SK-N-SH treated with all-trans-retinoic acid at 6 μM for 48 hours (cell line): ENCODE measurements at regions not wholly inside any gene's neighbourhood (a gene's known extent, or its start where the extent isn't known, plus 50 kb on each side); places are given as distances from the start of the nearest gene placed in this dataset.

Experiments
- ATAC-seq: fragments of 200-7000 bp; cut with Tn5 transposase; 3 replicates; pipeline ENCODE4 v1.9.1; 2020; ENCODE audit warnings: mild to moderate bottlenecking, moderate library complexity
- ARNTL ChIP-seq: fragments of 450-650 bp; formaldehyde crosslinking; IDR thresholded peaks from 2 replicates; pipeline ENCODE4 v1.5.0; 2020; ENCODE audit warnings: low read depth, mild to moderate bottlenecking, moderate library complexity, borderline replicate concordance
- ESRRG ChIP-seq: fragments of 250-450 bp; sonication (Bioruptor Pico); IDR thresholded peaks from 2 replicates; pipeline ENCODE4 v1.6.1; 2021; ENCODE audit warnings: mild to moderate bottlenecking
- GLIS3 ChIP-seq: fragments of 250-450 bp; sonication (Bioruptor Pico); IDR thresholded peaks from 2 replicates; pipeline ENCODE4 v1.5.0; 2020; ENCODE audit warnings: mild to moderate bottlenecking, moderate library complexity
- PPARA ChIP-seq: fragments of 250-450 bp; sonication (Bioruptor Pico); IDR thresholded peaks from 2 replicates; pipeline ENCODE4 v1.5.0; 2020; ENCODE audit warnings: mild to moderate bottlenecking, borderline replicate concordance
- RARB ChIP-seq: fragments of 250-450 bp; sonication (Bioruptor Pico); IDR thresholded peaks from 2 replicates; pipeline ENCODE4 v1.8.0; 2021; ENCODE audit warnings: mild to moderate bottlenecking, moderate library complexity
- SNAI2 ChIP-seq: fragments of 250-450 bp; sonication (Bioruptor Pico); IDR thresholded peaks from 2 replicates; pipeline ENCODE4 v1.5.0; 2020; ENCODE audit warnings: mild to moderate bottlenecking, moderate library complexity
- TOX ChIP-seq: fragments of 250-450 bp; sonication (Bioruptor Pico); IDR thresholded peaks from 2 replicates; pipeline ENCODE4 v1.8.0; 2021; ENCODE audit warnings: mild to moderate bottlenecking, moderate library complexity, borderline replicate concordance
- ZC3H10 ChIP-seq: fragments of 250-450 bp; sonication (Bioruptor Pico); IDR thresholded peaks from 2 replicates; pipeline ENCODE4 v1.5.1; 2021; ENCODE audit warnings: mild to moderate bottlenecking, moderate library complexity
- ZFP3 ChIP-seq: fragments of 250-450 bp; sonication (Bioruptor Pico); IDR thresholded peaks from 2 replicates; pipeline ENCODE4 v1.5.0; 2020; ENCODE audit warnings: mild to moderate bottlenecking, moderate library complexity
- ZFP30 ChIP-seq: fragments of 450-650 bp; formaldehyde crosslinking; IDR thresholded peaks from 2 replicates; pipeline ENCODE4 v1.5.0; 2022; ENCODE audit warnings: mild to moderate bottlenecking, moderate library complexity
- ZNF565 ChIP-seq: fragments of 450-650 bp; formaldehyde crosslinking; conservative IDR thresholded peaks from 2 replicates; pipeline ENCODE4 v1.5.0; 2020; ENCODE audit warnings: low read depth, mild to moderate bottlenecking, moderate library complexity
- ZNF70 ChIP-seq: fragments of 450-650 bp; formaldehyde crosslinking; IDR thresholded peaks from 2 replicates; pipeline ENCODE4 v1.5.0; 2020; ENCODE audit warnings: mild to moderate bottlenecking, moderate library complexity
- ZNF8 ChIP-seq: fragments of 450-650 bp; formaldehyde crosslinking; IDR thresholded peaks from 2 replicates; pipeline ENCODE4 v1.5.0; 2020; ENCODE audit warnings: mild to moderate bottlenecking, moderate library complexity
- TF ChIP-seq, protein P1 (sequence below): fragments of 250-450 bp; sonication (Bioruptor Pico); IDR thresholded peaks from 2 replicates; pipeline ENCODE4 v1.5.1; 2021; ENCODE audit warnings: mild to moderate bottlenecking, moderate library complexity
- TF ChIP-seq, protein P2 (sequence below): fragments of 250-450 bp; sonication (Bioruptor Pico); IDR thresholded peaks from 2 replicates; pipeline ENCODE4 v1.5.1; 2020; ENCODE audit warnings: low read depth, mild to moderate bottlenecking, moderate library complexity
- TF ChIP-seq, protein P3 (sequence below): fragments of 250-450 bp; sonication (Bioruptor Pico); IDR thresholded peaks from 2 replicates; pipeline ENCODE4 v1.5.0; 2020; ENCODE audit warnings: mild to moderate bottlenecking, moderate library complexity
- TF ChIP-seq, protein P4 (sequence below): fragments of 250-450 bp; sonication (Bioruptor Pico); IDR thresholded peaks from 2 replicates; pipeline ENCODE4 v1.8.0; 2020; ENCODE audit warnings: mild to moderate bottlenecking, moderate library complexity, borderline replicate concordance
- TF ChIP-seq, protein P5 (sequence below): fragments of 250-450 bp; sonication (Bioruptor Pico); IDR thresholded peaks from 2 replicates; pipeline ENCODE4 v1.8.0; 2021; ENCODE audit warnings: low read depth, mild to moderate bottlenecking, moderate library complexity, borderline replicate concordance

DNA sequence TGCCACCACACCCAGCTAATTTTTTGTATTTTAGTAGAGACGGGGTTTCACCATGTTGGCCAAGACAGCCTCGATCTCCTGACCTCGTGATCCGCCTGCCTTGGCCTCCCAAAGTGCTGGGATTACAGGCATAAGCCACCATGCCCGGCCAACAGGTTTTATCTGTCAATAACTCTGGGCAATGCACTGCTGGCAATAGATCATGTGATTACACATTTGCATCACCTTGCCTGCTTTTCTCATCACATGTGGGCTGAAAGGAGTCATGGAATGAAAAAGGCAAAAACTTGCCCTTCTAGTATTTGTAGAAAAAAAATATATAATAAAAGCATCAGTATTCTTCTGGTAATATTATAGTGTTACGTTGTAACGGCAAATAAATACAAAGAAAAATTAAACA is 164.5 kb downstream of the NHLRC3 start (continued):
- TF ChIP-seq ARNTL (CRISPR knock-in tag) (no peak), ZNF565 (no peak)

DNA sequence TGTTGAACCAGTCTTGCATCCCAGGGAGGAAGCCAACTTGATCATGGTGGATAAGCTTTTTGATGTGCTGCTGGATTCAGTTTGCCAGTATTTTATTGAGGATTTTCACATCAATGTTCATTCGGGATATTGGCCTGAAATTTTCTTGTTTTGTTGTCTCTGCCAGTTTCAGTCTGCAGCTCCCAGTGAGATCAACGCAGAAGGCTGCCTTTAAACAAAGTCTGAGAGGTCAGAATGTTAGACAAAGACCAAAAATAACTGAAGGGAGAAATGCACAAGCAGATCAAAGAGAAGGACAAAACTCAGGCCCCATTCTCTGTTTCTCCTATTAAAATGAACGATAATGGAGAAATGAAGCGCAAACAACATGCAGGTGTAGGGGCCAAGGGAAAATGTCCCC is 170.4 kb downstream of the NHLRC3 start:
- no peak for TF ChIP-seq ARNTL (CRISPR knock-in tag)
- TF ChIP-seq GLIS3: no peak
- no peak for TF ChIP-seq ZNF8
- TF ChIP-seq, protein P1, sequence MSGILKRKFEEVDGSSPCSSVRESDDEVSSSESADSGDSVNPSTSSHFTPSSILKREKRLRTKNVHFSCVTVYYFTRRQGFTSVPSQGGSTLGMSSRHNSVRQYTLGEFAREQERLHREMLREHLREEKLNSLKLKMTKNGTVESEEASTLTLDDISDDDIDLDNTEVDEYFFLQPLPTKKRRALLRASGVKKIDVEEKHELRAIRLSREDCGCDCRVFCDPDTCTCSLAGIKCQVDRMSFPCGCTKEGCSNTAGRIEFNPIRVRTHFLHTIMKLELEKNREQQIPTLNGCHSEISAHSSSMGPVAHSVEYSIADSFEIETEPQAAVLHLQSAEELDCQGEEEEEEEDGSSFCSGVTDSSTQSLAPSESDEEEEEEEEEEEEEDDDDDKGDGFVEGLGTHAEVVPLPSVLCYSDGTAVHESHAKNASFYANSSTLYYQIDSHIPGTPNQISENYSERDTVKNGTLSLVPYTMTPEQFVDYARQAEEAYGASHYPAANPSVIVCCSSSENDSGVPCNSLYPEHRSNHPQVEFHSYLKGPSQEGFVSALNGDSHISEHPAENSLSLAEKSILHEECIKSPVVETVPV (CRISPR knock-in tag): no peak
- TF ChIP-seq ESRRG (CRISPR knock-in tag): no peak
- ATAC-seq: no peak

DNA sequence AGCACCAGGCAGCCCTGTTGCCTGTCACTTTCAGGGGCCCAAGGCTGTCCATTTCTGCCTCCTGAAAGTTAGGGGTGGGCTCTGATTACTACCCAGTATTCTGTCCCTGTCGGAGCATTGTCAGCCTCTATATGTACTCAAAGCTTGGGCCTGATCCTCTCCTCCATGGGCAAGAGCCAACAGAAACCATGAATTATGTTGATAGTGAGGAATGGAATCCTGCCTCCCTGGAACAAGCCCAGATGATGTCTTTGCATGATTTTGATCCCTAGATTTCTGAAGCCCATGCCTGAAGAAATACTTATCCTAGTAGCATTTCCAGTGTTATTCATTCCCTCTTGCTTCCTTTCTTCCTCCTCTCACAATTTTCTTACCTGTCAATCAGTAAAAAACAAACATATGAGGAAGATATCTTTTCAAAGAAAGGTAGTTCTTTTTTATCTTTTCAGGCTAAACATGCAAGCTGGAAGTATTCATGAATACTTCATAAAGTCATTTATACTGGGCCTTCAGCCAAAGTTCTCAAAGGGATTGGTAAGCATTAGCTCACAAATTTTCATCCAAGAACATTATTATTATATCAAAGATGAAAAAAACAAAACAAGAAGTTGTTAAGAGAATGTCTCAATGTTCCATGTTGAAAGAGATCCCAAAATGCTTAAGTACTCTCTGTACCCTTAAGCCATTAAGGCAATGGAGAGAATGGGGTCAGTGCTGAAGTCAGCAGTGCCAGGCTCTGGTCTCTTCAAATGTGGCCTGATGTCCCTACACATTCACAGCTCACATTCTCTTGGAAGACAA is 171.7 kb downstream of the NHLRC3 start:
- no peak for ATAC-seq
- TF ChIP-seq PPARA (CRISPR knock-in tag) (no peak), ZFP30 (CRISPR knock-in tag) (no peak), TOX (no peak), ARNTL (CRISPR knock-in tag) (no peak), GLIS3 (no peak), ZC3H10 (CRISPR knock-in tag) (no peak), ZNF8 (no peak), RARB (CRISPR knock-in tag) (no peak)
- TF ChIP-seq, protein P2, sequence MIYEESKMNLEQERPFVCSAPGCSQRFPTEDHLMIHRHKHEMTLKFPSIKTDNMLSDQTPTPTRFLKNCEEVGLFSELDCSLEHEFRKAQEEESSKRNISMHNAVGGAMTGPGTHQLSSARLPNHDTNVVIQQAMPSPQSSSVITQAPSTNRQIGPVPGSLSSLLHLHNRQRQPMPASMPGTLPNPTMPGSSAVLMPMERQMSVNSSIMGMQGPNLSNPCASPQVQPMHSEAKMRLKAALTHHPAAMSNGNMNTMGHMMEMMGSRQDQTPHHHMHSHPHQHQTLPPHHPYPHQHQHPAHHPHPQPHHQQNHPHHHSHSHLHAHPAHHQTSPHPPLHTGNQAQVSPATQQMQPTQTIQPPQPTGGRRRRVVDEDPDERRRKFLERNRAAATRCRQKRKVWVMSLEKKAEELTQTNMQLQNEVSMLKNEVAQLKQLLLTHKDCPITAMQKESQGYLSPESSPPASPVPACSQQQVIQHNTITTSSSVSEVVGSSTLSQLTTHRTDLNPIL (CRISPR knock-in tag): no peak
- TF ChIP-seq, protein P3, sequence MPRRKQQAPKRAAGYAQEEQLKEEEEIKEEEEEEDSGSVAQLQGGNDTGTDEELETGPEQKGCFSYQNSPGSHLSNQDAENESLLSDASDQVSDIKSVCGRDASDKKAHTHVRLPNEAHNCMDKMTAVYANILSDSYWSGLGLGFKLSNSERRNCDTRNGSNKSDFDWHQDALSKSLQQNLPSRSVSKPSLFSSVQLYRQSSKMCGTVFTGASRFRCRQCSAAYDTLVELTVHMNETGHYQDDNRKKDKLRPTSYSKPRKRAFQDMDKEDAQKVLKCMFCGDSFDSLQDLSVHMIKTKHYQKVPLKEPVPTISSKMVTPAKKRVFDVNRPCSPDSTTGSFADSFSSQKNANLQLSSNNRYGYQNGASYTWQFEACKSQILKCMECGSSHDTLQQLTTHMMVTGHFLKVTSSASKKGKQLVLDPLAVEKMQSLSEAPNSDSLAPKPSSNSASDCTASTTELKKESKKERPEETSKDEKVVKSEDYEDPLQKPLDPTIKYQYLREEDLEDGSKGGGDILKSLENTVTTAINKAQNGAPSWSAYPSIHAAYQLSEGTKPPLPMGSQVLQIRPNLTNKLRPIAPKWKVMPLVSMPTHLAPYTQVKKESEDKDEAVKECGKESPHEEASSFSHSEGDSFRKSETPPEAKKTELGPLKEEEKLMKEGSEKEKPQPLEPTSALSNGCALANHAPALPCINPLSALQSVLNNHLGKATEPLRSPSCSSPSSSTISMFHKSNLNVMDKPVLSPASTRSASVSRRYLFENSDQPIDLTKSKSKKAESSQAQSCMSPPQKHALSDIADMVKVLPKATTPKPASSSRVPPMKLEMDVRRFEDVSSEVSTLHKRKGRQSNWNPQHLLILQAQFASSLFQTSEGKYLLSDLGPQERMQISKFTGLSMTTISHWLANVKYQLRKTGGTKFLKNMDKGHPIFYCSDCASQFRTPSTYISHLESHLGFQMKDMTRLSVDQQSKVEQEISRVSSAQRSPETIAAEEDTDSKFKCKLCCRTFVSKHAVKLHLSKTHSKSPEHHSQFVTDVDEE: no peak
- TF ChIP-seq, protein P4, sequence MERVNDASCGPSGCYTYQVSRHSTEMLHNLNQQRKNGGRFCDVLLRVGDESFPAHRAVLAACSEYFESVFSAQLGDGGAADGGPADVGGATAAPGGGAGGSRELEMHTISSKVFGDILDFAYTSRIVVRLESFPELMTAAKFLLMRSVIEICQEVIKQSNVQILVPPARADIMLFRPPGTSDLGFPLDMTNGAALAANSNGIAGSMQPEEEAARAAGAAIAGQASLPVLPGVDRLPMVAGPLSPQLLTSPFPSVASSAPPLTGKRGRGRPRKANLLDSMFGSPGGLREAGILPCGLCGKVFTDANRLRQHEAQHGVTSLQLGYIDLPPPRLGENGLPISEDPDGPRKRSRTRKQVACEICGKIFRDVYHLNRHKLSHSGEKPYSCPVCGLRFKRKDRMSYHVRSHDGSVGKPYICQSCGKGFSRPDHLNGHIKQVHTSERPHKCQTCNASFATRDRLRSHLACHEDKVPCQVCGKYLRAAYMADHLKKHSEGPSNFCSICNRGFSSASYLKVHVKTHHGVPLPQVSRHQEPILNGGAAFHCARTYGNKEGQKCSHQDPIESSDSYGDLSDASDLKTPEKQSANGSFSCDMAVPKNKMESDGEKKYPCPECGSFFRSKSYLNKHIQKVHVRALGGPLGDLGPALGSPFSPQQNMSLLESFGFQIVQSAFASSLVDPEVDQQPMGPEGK: no peak
- TF ChIP-seq, protein P1 (CRISPR knock-in tag): no peak

DNA sequence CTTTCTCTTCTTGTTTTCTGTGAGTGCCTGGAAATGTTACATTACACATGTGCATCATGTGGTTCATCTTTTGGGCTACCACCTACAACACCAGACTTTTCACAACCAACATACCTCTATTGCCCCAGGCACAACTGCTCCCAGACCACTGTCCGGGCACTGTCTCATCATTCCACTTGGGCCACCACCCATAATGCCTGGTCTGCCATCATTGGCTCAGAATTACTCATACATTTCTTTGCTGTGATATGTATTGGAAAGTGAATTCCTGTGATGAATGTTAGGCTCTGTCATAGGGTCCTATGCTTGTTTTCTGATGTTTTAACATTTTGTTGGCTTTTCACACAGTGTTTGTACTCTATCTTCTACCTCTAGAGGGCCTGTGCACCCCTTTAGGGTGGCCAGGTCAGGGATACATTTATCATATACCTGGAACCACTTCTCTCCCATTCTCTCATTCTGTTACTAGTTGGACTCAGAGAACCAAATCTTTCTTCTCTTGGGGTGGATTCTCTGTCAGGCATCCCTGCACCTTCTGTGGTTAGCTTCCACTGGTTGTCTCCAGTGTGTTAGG is 172.8 kb downstream of the NHLRC3 start:
- ATAC-seq: no peak
- TF ChIP-seq, protein P1 (CRISPR knock-in tag): no peak
- TF ChIP-seq ARNTL (CRISPR knock-in tag) (no peak), ZFP30 (CRISPR knock-in tag) (no peak), ZNF70 (CRISPR knock-in tag) (no peak), SNAI2 (CRISPR knock-in tag) (no peak), GLIS3 (no peak), ZFP3 (CRISPR knock-in tag) (no peak)
- TF ChIP-seq, protein P4: no peak
- TF ChIP-seq, protein P5, sequence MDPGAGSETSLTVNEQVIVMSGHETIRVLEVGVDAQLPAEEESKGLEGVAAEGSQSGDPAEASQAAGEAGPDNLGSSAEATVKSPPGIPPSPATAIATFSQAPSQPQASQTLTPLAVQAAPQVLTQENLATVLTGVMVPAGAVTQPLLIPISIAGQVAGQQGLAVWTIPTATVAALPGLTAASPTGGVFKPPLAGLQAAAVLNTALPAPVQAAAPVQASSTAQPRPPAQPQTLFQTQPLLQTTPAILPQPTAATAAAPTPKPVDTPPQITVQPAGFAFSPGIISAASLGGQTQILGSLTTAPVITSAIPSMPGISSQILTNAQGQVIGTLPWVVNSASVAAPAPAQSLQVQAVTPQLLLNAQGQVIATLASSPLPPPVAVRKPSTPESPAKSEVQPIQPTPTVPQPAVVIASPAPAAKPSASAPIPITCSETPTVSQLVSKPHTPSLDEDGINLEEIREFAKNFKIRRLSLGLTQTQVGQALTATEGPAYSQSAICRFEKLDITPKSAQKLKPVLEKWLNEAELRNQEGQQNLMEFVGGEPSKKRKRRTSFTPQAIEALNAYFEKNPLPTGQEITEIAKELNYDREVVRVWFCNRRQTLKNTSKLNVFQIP (CRISPR knock-in tag): no peak
